Renal cortex interstitium (tissue), 11 donors: ENCODE measurements at regions not wholly inside any gene's neighbourhood (a gene's known extent, or its start where the extent isn't known, plus 50 kb on each side); places are given as distances from the start of the nearest gene placed in this dataset.
"Not testable (repeated sequence)": the region's sequence is repeated elsewhere in the genome, so short reads cannot be mapped to it uniquely, and the experiment has no call there.

Source experiments
- DNase-seq, 11 donors: peaks; one replicate each; pipeline ENCODE4 v3.0.0-alpha.2; 2013; ENCODE audit warnings: low read depth in 9 of 11, low spot score in 4 of 11; ENCODE audit errors: extremely low read depth in 1 of 11

DNA sequence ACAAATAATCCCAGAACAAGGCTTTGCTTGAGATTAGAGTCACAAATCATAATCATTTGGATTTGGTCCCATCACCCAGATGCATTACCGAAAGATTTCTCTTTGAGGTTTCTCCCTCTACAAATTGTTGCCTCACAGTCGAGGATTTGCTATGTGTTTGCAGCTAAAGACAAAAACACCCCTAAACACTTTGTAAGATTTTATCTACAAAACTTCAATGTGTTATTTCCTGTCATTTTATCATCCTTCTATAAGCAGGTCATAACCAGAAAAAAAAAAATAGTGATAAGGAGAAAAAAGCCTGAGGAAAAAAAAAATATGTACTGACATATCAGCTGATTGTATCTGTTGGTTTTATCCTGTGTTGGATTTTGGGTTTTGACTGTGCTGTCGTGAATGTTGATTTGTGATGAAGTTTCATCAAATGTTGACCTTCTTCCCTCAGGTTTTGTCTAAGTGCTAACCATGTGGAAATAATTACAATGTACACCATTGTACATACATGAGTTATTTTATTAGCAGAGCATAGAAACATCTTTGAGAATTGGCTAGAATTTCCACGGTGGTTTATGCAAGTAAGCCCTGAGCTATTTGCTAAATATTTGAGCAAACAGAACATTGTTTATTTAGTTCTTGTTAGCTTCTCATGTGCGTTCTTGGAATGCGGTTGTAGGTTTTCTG is 274.4 kb downstream of the NEBL start:
- no peak for DNase-seq

DNA sequence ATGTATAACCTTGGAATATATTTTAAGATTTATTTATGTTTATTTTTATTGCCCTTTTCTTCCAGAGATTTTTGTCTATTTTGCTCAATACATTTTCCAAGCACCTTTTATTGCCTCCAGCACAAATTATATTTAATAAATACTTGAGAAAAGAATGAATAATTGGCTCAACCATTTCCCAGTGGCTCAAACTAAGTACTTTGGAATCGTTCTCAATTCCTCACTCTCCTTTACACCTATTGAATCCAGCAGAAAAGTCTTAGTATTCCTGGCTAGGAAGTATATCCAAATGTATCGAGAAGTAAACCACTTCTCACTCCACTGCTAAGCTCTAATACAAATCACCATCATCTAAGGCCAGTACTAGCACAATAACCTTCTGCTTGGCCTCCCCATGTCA is 276.1 kb downstream of the NEBL start:
- DNase-seq = no peak

DNA sequence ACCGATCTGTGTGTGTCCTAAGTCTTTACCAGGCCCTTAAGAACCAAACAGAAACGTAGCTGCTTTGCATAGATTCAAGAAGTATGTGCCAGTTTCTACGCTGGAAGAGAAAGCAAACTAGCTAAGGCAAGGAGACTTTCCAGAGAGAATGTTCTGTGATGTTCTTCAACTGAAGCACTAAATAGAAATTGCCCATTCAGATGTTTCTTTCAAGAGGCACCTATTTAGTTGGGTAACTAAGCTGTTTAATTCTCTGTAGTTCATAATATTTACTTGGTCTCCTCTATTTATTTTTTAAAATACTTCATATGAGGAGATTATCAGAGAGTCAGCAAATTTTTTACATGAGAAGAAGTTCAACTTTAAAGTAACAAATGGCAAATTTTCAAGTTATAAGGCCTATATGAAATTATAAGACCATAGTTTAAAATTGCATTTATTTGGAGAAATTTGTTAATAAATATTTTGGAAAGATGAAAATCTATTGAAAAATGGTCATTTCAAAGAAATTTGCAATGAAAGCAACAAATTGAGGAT is 279.0 kb downstream of the NEBL start:
- no peak for DNase-seq

DNA sequence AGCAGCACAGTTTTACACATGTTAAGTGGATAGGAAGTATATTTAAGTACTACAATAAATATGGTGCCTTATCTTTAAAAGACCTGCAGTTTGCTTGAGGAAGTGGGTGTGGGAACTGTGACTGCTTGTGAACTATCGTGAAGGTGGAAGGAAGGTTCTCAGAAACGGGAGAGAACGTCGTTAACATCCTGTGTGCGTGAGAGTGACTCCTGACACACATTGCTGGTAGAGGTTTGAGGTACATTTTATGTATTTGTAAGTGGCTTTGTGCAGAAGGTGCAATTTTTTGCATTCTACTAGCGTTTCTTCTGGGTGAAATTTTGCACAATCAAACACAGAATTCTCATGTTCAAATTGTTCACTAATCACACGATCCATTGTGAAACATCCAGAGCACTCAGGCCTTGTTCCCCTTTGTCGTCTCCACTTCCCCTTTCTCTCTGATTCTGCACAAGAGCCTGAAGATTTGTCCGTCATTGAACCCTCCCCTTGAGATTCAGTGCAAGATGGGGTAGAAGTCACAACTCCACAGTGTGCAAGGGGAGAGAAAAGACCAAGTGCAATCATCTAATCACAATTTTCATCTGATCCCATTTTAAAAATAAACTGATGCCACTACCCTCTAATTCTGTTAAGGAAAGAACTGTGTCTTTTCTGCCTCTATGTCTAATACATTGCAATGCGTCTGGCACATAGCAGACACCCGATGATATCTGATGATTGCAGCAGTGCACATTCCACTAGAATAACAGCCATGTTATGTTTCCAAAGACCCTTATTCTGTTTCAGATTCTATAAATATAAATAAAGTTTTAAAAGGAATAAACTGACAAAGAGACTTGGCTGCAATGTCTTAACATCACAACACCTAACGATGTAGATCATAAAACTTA is 279.9 kb downstream of the NEBL start:
- no peak for DNase-seq

DNA sequence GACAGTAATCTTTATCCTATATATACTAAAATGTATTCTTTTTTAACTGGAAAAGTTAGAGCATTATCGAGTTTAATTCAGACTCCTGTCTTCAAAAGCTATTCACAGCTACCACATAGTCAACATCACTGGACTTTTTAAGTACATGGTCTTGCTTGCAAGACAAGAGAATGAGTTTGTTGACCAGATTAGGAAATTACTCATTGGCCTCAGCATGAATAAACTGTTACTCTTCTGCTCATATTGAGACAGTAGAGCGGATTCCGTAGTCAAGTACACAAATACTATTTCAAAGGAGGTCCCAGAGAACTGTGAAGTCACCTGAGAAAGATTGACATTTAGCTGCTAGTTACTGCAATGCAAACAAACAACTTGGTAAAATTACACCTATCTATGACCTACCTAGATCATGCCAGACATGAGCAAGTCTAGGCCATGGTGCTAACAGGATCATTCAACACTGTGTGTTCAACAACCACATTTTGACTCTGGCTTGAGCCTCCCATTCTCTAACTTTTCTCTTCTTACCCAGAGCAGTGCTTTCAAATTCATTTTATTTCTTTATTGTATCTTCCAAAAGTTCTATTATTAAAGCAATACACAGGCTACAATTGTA is 280.9 kb downstream of the NEBL start:
- DNase-seq = no peak

DNA sequence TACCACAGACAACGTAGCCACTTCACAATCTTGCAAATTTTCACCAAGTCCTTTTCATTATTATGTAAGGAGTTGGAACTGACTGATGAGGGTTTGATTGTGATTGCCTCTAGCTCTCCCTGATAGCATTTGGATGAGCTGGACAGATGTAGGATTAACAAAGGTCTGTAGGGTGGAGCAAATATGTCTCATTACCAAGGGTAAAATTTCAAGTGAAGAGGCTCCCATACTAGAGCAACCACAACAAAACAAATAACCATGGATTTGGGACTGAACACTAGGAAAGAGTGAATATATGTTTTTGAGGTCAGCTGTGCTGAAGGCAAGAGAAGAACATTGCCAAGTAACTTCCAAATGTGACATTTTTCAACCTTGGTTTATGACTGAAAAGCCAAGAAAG is 281.7 kb downstream of the NEBL start:
- no peak for DNase-seq

DNA sequence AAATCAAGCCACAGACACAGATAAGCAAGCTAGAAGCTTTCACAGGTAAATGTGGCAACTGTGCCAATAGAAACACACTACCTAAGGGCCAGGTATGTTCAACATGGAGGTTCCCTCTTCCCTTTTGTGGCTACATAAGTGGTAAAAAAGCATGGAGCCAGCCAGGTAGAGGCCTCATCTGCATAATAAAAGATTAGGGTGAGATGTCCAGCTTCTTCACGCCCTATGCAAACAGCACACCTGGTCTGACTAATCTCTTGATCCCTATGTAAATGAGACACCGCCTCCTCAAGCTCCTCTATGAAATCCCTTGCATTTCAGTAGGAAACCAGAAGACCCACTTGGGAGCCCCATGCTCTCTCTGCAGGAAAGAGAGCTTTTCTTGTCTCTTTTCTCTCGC is 282.2 kb downstream of the NEBL start:
- no peak for DNase-seq

DNA sequence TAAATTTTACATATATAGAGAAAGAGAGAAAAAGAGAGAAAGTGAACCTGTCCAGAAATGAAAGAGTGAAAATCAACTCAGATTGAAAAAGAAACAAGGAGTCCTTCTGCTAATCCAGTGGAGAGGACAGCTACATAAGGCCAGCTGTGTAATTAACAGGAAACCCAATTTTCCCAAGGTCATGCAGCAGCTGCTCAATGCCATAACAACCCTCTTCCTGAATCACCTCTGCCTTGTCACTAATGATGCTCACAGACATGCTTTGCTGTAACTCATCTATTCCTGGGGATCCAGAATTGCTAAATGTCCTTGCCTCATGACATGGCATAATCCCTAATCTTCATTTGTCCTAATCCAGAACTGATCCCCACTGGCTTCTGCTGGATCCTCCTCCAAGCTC is 288.6 kb downstream of the NEBL start:
- DNase-seq = no peak

DNA sequence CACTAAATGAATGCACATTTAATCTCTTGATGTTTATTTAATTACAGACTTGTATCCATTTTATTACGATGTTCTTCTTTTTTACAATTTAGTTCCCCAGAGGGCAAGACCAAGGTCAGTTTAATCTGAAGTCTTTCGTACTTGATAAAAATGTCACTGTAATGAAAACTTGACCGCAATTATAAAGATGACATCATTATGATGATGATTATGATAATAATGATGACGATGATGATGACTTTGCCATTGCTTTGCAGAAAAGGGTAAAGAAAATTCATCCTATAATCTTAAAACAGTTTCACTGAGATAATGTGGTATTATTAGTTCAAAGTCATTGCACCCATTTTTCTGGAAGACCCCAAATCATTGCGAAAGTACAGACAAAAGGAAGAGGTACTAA is 290.1 kb downstream of the NEBL start:
- DNase-seq = no peak

DNA sequence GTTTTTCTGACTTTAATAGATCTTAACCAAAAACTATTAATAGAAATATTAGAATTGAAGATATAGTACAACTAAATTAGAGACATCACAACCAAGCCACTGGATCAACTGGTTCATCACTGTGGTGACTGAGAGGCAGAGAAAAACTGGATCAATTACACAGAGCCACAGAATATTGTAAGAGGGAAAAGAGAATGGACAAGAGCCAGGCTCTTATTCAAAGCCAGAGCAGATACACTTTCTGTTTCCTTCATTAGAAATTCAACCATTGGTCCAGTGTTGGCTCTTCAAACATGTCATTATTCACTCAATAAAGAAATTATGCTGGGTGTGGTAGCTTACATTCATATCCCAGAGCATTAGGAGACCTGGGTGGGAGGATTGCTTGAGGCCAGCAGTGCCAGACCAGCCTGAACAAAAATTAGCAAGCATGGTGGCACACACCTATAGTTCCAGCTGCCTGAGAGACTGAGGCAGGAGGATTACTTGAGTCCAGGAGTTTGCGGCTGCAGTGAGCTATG is 295.1 kb downstream of the NEBL start:
- no peak for DNase-seq

DNA sequence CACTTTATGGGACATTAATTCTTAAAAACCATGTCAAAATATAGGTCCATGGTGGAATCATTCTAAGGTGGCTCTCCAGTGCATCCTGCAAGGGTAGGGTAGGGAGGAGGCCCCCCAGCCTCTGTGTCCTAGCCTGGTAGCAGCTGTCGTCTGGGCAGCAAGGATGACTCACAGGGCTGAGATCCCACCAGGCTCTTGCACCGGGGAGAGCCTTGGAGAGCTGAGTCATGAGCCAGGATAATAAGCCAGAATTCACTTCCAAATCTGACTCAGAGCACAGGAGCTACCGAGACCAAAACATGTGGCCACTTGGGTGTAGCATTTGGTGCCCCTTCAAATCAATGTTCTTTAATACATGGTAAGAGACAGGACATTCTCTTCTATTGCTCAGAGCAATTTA is 298.5 kb downstream of the NEBL start:
- DNase-seq = no peak

DNA sequence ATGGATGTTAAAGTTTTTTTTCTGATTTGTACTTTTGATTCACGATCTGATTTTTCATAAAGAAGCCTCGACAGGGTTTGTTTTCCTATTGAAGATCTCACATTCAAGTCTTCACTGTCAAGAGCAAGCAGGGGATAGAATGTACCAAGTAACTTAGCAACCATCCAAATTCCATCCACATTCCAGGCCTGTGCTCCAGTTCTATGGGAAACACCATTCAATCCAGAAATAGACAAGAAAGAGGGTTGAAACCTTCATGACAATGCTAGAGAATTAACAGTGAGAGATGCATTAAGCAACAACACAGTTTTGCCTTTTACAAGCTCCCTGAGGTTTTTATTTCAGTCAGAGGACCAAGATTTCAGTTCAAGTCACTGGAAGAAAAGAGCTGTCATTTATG is 300.2 kb downstream of the NEBL start:
- peak in 1 of 11 donors; percentile 8 for DNase-seq

DNA sequence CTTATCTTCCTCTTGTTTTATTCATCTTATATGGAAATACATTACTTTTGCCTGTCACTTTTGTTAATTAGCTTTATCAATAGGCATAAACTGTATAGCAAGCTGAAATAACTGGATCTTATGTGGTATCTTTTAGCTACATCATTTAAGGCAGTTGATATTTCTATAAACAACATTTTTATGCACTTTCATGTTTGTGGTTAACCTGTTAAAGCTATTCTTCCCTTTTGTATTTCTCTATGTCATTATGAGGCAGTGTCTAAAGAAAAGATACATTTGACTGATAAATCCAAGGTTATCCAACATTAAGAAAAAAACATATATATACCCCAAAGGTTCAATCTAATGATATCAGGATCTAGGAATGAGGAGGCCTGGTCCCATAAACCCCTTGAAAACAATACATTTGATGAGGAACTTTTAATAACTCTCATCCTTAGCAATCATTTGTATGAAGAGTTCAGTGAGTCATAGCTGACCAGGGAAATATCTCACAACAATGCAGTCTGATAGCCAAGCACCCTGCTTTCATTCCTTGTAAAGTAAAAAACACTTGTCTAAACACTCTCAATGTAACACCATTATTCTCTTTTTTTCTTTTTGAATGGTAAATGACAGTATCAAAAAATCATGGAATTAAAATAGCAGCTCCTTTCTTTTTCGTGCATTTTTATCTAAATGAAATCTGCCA is 300.9 kb downstream of the NEBL start:
- DNase-seq = no peak

DNA sequence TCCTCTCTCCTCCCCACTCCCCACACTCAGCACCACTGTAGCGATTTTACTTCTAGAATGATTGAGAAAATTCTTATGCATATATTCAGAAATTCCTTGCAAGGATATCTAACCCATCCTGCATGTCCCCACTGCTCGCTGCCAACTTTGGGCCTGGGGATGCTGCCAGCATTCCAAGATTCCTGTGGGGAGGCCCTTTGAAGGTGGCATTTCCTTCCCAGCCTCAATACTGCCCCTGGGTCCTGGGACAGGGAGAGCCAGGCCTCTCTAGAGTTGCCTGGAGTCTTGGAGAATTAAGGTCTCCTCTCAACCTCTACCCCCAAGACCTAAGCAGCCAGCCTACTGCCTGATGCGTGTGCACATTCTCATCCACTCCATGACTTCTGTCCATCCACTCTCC is 303.5 kb downstream of the NEBL start:
- no peak for DNase-seq

DNA sequence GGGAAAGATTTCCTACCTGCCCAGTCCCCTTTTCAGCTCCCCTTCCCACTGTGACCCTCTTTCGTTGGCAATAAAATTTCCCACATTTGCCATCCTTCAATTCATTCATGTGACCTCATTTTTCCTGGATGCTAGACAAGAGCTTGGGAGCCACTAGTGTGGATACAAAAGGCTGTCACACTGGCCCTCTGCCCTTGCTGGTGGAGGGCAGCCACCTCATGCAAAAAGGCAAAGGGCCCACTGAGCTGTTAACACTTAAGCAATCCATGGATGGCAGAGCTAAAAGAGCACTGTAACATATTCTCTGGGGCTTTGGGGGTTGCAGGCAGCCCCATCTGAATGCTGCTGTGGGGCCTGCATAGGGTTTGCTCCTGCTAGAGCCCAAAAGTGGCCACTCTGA is 315.1 kb downstream of the NEBL start:
- DNase-seq = no peak

DNA sequence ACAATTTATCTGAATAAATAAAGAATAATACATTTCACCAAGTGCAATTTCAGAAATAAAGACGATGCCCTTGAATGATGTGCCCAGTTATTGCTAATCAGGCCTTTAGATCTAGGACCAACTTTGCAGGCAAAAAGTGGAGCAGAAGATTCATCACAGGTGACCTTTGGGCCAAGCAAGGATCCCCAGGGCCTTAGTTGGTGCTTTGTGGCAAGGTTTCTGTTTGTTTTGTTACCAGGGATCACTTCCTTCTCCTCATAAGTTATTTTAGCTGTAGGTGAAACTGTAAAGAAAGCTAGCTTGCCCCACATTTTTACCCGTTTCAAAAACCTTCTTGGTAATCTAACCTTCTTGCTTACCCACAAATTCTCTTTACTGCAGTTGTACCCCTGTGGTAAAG is 323.2 kb downstream of the NEBL start:
- DNase-seq = no peak

DNA sequence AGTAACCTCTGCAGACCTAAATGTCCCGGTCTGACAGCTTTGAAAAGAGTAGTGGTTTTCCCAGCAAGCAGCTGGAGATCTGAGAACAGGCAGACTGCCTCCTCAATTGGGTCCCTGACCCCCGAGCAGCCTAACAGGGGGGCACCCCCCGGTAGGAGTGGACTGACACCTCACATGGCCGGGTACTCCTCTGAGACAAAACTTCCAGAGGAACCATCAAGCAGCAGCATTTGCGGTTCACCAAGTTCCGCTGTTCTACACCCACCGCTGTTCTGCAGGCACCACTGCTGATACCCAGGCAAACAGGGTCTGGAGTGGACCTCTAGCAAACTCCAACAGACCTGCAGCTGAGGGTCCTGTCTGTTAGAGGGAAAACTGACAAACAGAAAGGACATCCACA is 341.1 kb downstream of the NEBL start:
- not testable (repeated sequence) for DNase-seq

DNA sequence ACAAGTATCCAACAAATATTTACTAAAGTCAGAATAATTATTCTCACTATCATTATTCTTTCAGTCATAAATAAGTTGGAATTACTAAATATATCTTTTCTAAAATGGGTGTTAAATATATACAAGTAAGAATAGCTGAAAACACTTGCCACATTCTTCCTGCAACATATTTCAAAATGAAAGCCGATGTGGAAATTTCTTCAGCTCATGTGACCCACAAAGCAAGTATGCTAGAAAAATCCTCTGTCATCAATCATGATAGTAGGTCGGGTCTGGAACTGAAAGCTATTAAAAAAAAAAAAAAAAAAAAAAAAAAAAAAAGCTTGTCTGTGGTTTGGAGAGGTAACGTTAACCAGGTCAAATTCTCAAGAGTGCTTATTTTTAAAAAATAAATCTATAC is 344.7 kb downstream of the NEBL start:
- DNase-seq = no peak

DNA sequence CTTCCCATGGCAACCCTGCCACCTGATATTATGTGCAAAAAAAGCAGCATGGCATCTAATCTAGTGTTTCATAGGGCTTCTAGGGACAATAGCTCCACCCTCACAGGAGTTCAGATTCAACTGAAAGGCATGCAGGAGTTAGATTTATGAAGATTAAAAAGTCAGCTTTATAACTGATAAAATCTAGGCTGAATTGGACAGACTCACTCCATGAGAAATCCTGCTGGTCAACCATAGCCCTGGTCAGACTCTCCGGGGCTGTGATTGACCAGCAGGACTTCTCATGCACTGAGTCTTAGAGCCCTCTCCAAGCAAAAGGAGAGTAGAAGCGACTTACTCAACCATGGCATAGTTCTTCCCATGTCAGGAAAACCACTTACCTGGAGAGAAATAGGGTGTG is 345.4 kb downstream of the NEBL start:
- DNase-seq = no peak
